K562 (cell line): ENCODE measurements at regions not wholly inside any gene's neighbourhood (a gene's known extent, or its start where the extent isn't known, plus 50 kb on each side); places are given as distances from the start of the nearest gene placed in this dataset.

Source experiments
- CBFA2T2 ChIP-seq: fragments of 450-650 bp; conservative IDR thresholded peaks from 2 replicates; pipeline ENCODE4 v1.6.1; 2017; ENCODE audit warnings: mild to moderate bottlenecking
- CEBPG ChIP-seq, 3 experiments: fragments of 200-800 bp in 1 of 3; sonication (Bioruptor generic) in 1 of 3; sonication (generic) in 1 of 3; formaldehyde crosslinking in 1 of 3; IDR thresholded peaks in 2 of 3; conservative IDR thresholded peaks in 1 of 3; 2 replicates each; pipeline versions ENCODE4 v1.6.1 to v1.8.0; 2016 to 2022; ENCODE audit warnings: missing compliant biosample characterization in 2 of 3, missing genetic modification characterization in 2 of 3, mild to moderate bottlenecking in 1 of 3, missing genetic modification reagents in 1 of 3
- CREB3 ChIP-seq: fragments of 450-650 bp; conservative IDR thresholded peaks from 2 replicates; pipeline ENCODE4 v1.6.1; 2016; ENCODE audit warnings: missing genetic modification characterization, low read depth, mild to moderate bottlenecking, missing compliant biosample characterization, moderate library complexity
- DDX20 ChIP-seq: fragments of 450-650 bp; IDR thresholded peaks from 2 replicates; pipeline ENCODE4 v1.6.1; 2016; ENCODE audit warnings: missing genetic modification characterization, low read depth, mild to moderate bottlenecking, missing compliant biosample characterization, moderate library complexity
- PML ChIP-seq: IDR thresholded peaks from 2 replicates; pipeline ENCODE4 v1.6.1; 2012; ENCODE audit warnings: low read length, inconsistent platforms
- POLR2AphosphoS5 ChIP-seq: IDR thresholded peaks from 2 replicates; pipeline ENCODE4 v1.6.1; 2011; ENCODE audit warnings: mild to moderate bottlenecking, low read depth, low read length, moderate library complexity; ENCODE audit not compliant: control insufficient read depth, insufficient read depth
- RFX7 ChIP-seq: fragments of 250-450 bp; sonication (Bioruptor Pico); IDR thresholded peaks from 2 replicates; pipeline ENCODE4 v1.5.1; 2021; ENCODE audit warnings: mild to moderate bottlenecking
- THAP12 ChIP-seq: fragments of 250-450 bp; sonication (Bioruptor Pico); IDR thresholded peaks from 2 replicates; pipeline ENCODE4 v1.9.0; 2021; ENCODE audit warnings: mild to moderate bottlenecking, inconsistent platforms
- ZNF133 ChIP-seq: fragments of 250-450 bp; sonication (Bioruptor Pico); IDR thresholded peaks from 2 replicates; pipeline ENCODE4 v1.4.0; 2020; ENCODE audit warnings: mild to moderate bottlenecking
- ZNF277 ChIP-seq: fragments of 250-450 bp; sonication (Bioruptor Pico); IDR thresholded peaks from 2 replicates; pipeline ENCODE4 v1.8.0; 2022; ENCODE audit warnings: inconsistent platforms, mild to moderate bottlenecking, moderate library complexity, borderline replicate concordance
- ZNF318 ChIP-seq, 2 experiments: fragments of 450-650 bp; IDR thresholded peaks; 2 replicates each; pipeline ENCODE4 v1.6.1; 2016; ENCODE audit warnings: mild to moderate bottlenecking in 2 of 2, borderline replicate concordance in 1 of 2, low read depth in 1 of 2, moderate library complexity in 1 of 2
- ZNF76 ChIP-seq: fragments of 250-450 bp; sonication (Bioruptor Pico); IDR thresholded peaks from 2 replicates; pipeline ENCODE4 v1.4.0; 2020; ENCODE audit warnings: mild to moderate bottlenecking, moderate library complexity, borderline replicate concordance
- ZZZ3 ChIP-seq: fragments of 450-650 bp; IDR thresholded peaks from 2 replicates; pipeline ENCODE4 v1.6.1; 2016; ENCODE audit warnings: antibody characterized with exemption, mild to moderate bottlenecking, moderate library complexity

- TF ChIP-seq ZNF318 (IDR thresholded peaks at IDR 0.05; ENCODE audit: borderline replicate concordance in 1 of 2, low read depth in 1 of 2), result no peak
- no peak for TF ChIP-seq CBFA2T2
- TF ChIP-seq THAP12 (CRISPR knock-in tag), result no peak
- TF ChIP-seq ZNF277 (CRISPR knock-in tag), result no peak
- TF ChIP-seq ZNF133 (CRISPR knock-in tag), result no peak
- no peak for TF ChIP-seq RFX7 (CRISPR knock-in tag)
- TF ChIP-seq CEBPG (CRISPR knock-in tag; IDR thresholded peaks at IDR 0.05), result no peak
- no peak for TF ChIP-seq CEBPG (tag; conservative IDR thresholded peaks at IDR 0.05 in 1 of 2, IDR thresholded peaks at IDR 0.05 in 1 of 2)
- TF ChIP-seq PML, result no peak
- no peak for TF ChIP-seq DDX20 (tag)
- no peak for TF ChIP-seq ZZZ3
- no peak for TF ChIP-seq ZNF76
- no peak for TF ChIP-seq POLR2AphosphoS5
- no peak for TF ChIP-seq CREB3 (tag)
Observed at GRCh38 chr14:85943192-85943591, 413.2 kb downstream of the FLRT2 start (continued).
